HG03354 (cell line): ENCODE measurements at regions not wholly inside any gene's neighbourhood (a gene's known extent, or its start where the extent isn't known, plus 50 kb on each side); places are given as distances from the start of the nearest gene placed in this dataset.

Source experiments
- ATAC-seq: cut with Tn5 transposase; IDR thresholded peaks from one replicate; pipeline ENCODE4 v1.9.1; 2021; ENCODE audit warnings: mild to moderate bottlenecking; ENCODE audit not compliant: unreplicated experiment, poor library complexity, severe bottlenecking

- no peak for ATAC-seq
These were observed 92.1 kb upstream of the GPR149 start for GRCh38 chr3:154522036-154522602.

DNA sequence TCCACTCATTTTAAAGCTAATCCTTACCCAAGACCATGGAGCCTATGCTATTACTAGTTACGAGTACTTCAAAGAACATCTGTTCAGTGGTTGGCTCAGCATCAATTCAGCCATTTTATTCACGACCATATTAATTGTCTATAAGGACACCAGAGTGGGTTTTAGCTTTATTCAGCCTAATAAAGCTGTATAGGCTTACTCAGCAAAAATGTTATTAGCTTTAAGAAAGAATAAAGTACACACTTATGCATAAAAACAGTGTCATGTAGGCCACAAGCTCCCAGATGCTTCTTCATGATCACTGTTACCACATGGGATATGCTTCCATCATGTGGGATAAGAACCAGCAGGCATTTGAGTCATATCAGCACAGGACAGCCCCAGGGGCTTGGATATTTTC is 87.4 kb upstream of the GPR149 start:
- no peak for ATAC-seq

DNA sequence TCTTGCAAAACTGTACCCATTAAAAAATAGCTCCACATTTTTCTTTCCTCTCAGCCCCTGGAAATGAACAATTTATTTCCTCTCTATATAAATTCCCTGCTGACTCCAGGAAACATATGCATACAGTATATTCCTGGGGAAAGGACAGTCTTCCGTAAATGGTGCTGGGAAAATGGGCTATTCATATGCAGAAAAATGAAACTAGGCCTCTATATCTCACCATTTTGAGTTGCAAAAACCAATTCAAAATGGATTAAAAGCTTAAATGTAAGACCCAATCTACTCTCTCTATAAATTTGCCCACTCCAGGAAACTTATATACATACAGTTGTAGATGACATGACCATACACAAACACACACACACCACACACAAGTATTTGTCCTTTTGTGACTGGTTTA is 85.9 kb upstream of the GPR149 start:
- no peak for ATAC-seq

- ATAC-seq, result peak; percentile 42
These were observed 80.8 kb upstream of the GPR149 start for GRCh38 chr3:154510780-154511179.

- ATAC-seq, result no peak
These were observed 77.7 kb upstream of the GPR149 start for GRCh38 chr3:154507727-154508126.

DNA sequence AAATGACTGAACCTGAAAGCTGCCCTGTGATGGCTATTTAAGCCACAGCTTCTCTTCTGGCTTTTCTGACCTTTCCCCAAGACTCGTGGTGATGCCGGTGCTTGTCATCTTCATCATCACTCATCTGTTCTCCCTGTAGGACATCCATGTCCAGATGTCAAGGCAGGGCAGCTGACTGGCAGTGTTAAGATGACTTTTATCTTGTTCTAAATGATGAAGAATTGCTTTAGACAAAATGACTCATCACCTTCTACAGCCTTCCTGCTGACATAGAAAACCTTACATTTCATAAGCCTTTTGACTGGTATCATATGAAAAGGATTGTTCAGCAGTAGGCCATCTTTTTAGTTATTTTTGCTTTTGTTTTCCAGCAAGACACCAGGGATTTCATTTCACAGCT is 67.0 kb upstream of the GPR149 start:
- ATAC-seq, result no peak

GRCh38 chr3:154496540-154496939 is 66.5 kb upstream of the GPR149 start:
- no peak for ATAC-seq

DNA sequence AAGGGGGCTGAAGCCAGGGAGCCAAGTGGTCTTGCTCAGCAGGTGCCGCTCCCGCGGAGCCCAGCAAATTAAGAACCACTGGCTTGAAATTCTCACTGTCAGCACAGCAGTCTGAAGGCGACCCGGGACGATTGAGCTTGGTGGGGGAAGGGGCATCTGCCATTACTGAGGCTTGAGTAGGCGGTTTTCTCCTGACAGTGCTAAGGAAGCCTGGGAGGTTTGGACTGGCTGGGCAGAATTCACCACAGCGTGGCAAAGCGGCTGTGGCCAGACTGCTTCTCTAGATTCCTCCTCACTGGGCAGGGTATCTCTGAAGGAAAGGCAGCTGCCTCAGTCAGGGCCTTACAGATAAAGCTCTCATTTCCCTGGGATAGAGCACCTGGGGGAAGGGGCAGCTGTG is 57.0 kb upstream of the GPR149 start:
- ATAC-seq, result no peak

GRCh38 chr3:154482507-154482906 is 52.5 kb upstream of the GPR149 start:
- no peak for ATAC-seq

DNA sequence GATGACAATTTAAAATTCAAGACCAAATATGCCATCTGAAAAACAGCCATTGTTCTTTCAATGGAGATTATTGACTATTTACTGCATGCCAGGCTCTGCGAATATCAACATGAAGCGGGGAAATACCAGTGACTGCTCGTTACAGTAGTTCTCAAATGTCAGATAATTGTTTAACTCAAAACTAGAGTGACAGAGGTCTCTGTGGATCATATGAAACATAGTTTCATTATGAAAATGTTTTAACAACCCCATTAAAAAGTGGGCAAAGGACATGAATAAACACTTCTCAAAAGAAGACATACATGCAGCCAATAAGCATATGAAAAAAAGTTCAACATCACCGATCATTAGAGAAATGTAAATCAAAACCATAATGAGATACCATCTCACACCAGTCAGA is 50.0 kb upstream of the GPR149 start:
- no peak for ATAC-seq
